ENCODE measurements at regions not wholly inside any gene's neighbourhood (a gene's known extent, or its start where the extent isn't known, plus 50 kb on each side); places are given as distances from the start of the nearest gene placed in this dataset.

DNA sequence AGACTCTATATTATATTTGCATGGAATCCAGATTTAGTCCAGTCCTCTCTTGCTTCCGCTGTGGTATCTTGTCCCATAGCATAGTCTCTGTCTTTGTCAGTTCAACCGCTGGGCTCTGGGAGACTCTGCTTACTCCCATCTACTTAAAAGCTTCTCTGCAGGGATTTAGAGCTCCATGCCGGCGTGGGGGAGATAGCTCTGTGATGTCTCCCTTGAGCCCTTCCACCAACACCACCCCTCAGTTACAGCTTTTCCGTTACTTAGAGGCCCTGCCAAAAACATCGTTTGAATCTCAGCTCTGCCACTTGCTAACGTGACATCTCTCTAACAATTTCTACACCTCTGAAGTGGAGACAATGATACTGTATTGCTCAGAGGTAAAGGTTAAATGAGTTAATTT lies 306.1 kb upstream of the ZNF608 start:
- TF ChIP-seq, protein P1, sequence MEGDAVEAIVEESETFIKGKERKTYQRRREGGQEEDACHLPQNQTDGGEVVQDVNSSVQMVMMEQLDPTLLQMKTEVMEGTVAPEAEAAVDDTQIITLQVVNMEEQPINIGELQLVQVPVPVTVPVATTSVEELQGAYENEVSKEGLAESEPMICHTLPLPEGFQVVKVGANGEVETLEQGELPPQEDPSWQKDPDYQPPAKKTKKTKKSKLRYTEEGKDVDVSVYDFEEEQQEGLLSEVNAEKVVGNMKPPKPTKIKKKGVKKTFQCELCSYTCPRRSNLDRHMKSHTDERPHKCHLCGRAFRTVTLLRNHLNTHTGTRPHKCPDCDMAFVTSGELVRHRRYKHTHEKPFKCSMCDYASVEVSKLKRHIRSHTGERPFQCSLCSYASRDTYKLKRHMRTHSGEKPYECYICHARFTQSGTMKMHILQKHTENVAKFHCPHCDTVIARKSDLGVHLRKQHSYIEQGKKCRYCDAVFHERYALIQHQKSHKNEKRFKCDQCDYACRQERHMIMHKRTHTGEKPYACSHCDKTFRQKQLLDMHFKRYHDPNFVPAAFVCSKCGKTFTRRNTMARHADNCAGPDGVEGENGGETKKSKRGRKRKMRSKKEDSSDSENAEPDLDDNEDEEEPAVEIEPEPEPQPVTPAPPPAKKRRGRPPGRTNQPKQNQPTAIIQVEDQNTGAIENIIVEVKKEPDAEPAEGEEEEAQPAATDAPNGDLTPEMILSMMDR (IDR thresholded peaks at IDR 0.05), result no peak
- TF ChIP-seq POLR2A (IDR thresholded peaks at IDR 0.05) (no peak), EP300 (IDR thresholded peaks at IDR 0.05) (no peak)

Data from tibial nerve (tissue), 4 donors.